ENCODE measurements at regions not wholly inside any gene's neighbourhood (a gene's known extent, or its start where the extent isn't known, plus 50 kb on each side); places are given as distances from the start of the nearest gene placed in this dataset.

GRCh38 chr13:111456452-111457230, 136.2 kb downstream of the TEX29 start:
- no peak for DNase-seq

GRCh38 chr13:111458001-111458531, 137.6 kb downstream of the TEX29 start:
- no peak for DNase-seq

- no peak for DNase-seq
These were observed 138.3 kb downstream of the TEX29 start for GRCh38 chr13:111458739-111459138.

GRCh38 chr13:111459803-111460547, 139.5 kb downstream of the TEX29 start:
- no peak for DNase-seq

GRCh38 chr13:111460548-111461444, 140.4 kb downstream of the TEX29 start:
- DNase-seq, result peak; percentile 2

- no peak for DNase-seq
These were observed 141.2 kb downstream of the TEX29 start for GRCh38 chr13:111461445-111462149.

GRCh38 chr13:111462221-111462764, 141.9 kb downstream of the TEX29 start:
- DNase-seq, result no peak

- no peak for DNase-seq
These were observed 142.5 kb downstream of the TEX29 start for GRCh38 chr13:111462944-111463343.

- DNase-seq, result no peak
These were observed 146.9 kb downstream of the TEX29 start for GRCh38 chr13:111467111-111467890.

- DNase-seq, result no peak
These were observed 147.9 kb downstream of the TEX29 start for GRCh38 chr13:111468037-111468959.

- no peak for DNase-seq
These were observed 149.0 kb downstream of the TEX29 start for GRCh38 chr13:111469450-111469849.

GRCh38 chr13:111469916-111470506, 149.6 kb downstream of the TEX29 start:
- DNase-seq, result no peak

- DNase-seq, result no peak
These were observed 150.5 kb downstream of the TEX29 start for GRCh38 chr13:111470933-111471332.

GRCh38 chr13:111472083-111472482, 151.6 kb downstream of the TEX29 start:
- no peak for DNase-seq

- no peak for DNase-seq
These were observed 152.4 kb downstream of the TEX29 start for GRCh38 chr13:111472559-111473460.

GRCh38 chr13:111474136-111475002, 153.9 kb downstream of the TEX29 start:
- peak; percentile 47 for DNase-seq

GRCh38 chr13:111475488-111475887, 155.0 kb downstream of the TEX29 start:
- no peak for DNase-seq
